T-helper 2 cell treated with Interferon-gamma antibody and Interleukin-4, amounts not matched to agents 5 μg/mL and 100 μg/mL, for 36 hours (primary cell): ENCODE measurements at regions not wholly inside any gene's neighbourhood (a gene's known extent, or its start where the extent isn't known, plus 50 kb on each side); places are given as distances from the start of the nearest gene placed in this dataset.
A peak's percentile ranks its signal among the peaks of the same experiment; 100 is the strongest.
"Not testable (repeated sequence)": the region's sequence is repeated elsewhere in the genome, so short reads cannot be mapped to it uniquely, and the experiment has no call there.

Experiments used
- DNase-seq: peaks from one replicate; pipeline ENCODE4 v3.0.0; 2021; ENCODE audit warnings: low spot score
- H3K27ac Mint-ChIP-seq: one replicate; pipeline ENCODE4 v1.8.0; 2021; ENCODE audit warnings: mild to moderate bottlenecking, mixed read lengths
- H3K27me3 Mint-ChIP-seq: one replicate; pipeline ENCODE4 v1.8.0; 2021; ENCODE audit warnings: low read depth, mixed read lengths
- H3K36me3 Mint-ChIP-seq: one replicate; pipeline ENCODE4 v1.8.0; 2021; ENCODE audit warnings: low read depth, mixed read lengths
- H3K4me1 Mint-ChIP-seq: one replicate; pipeline ENCODE4 v1.8.0; 2021; ENCODE audit warnings: low read depth, mixed read lengths
- H3K4me3 Mint-ChIP-seq: one replicate; pipeline ENCODE4 v1.8.0; 2022; ENCODE audit warnings: mild to moderate bottlenecking, moderate library complexity, mixed read lengths
- H3K9me3 Mint-ChIP-seq: one replicate; pipeline ENCODE4 v1.8.0; 2021; ENCODE audit warnings: mixed read lengths

DNA sequence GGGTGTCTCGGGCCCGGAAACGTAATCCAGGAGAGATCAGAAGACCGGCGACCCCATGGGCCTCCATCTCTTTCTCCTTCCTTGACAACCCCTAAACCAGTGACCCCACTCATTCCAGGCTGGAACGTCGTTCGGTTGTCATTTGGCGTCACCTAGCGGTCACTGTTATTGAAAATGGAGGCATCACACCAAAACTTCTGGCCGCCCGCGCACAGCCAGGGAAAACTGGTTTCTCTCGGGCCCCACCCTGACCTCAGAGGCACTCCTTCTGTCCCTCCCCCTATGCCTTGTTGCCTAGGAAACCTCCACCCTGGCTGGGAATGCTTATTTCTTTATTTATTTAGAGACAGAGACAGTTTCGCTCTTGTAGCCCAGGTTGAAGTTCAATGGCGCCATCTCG lies 2327.3 kb upstream of the TPTE start:
- not testable (repeated sequence) for H3K27ac Mint-ChIP-seq, H3K9me3 Mint-ChIP-seq, H3K4me1 Mint-ChIP-seq, H3K36me3 Mint-ChIP-seq, DNase-seq, H3K27me3 Mint-ChIP-seq, H3K4me3 Mint-ChIP-seq

DNA sequence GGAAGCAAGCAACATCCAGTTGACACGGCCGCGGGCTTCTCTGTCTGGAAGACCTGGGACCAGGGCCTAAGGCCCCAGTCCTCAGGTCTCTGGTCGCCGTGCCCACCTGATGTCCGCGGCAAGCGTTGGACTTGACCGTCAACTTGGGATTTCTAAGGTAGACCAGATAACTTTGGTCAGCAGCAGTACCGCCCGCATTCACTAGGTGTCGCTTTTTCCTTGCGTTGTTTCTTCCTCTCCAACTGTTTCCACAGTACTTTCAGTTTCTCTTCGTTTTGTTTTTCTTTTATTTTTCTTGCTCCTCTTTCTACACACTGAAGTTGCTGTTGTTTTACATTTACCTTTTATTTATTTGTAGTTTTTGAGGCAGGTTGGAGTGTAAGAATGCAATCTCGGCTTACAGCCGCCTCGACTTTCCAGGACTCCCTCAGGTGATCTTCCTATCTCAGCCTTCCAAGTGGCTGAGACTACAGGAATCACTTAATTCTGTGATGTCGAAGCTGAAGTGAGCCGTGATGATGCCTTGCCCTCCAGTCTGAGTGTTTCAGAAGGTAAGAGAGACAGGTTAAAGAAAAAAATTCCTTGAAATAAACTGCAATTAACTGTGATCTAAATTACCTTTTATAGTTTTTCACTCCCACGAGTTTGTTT lies 2323.9 kb upstream of the TPTE start:
- not testable (repeated sequence) for H3K4me1 Mint-ChIP-seq, H3K4me3 Mint-ChIP-seq, H3K9me3 Mint-ChIP-seq, H3K27me3 Mint-ChIP-seq, H3K27ac Mint-ChIP-seq, H3K36me3 Mint-ChIP-seq, DNase-seq

DNA sequence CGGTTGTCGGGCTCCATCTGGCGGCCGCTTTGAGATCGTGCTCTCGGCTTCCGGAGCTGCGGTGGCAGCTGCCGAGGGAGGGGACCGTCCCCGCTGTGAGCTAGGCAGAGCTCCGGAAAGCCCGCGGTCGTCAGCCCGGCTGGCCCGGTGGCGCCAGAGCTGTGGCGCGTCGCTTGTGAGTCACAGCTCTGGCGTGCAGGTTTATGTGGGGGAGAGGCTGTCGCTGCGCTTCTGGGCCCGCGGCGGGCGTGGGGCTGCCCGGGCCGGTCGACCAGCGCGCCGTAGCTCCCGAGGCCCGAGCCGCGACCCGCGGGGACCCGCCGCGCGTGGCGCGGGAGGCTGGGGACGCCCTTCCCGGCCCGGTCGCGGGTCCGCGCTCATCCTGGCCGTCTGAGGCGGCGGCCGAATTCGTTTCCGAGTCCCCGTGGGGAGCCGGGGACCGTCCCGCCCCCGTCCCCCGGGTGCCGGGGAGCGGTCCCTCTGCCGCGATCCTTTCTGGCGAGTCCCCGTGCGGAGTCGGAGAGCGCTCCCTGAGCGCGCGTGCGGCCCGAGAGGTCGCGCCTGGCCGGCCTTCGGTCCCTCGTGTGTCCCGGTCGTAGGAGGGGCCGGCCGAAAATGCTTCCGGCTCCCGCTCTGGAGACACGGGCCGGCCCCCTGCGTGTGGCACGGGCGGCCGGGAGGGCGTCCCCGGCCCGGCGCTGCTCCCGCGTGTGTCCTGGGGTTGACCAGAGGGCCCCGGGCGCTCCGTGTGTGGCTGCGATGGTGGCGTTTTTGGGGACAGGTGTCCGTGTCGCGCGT lies 2316.1 kb upstream of the TPTE start:
- not testable (repeated sequence) for H3K4me1 Mint-ChIP-seq, H3K27me3 Mint-ChIP-seq, H3K36me3 Mint-ChIP-seq, H3K4me3 Mint-ChIP-seq, H3K9me3 Mint-ChIP-seq, H3K27ac Mint-ChIP-seq, DNase-seq

DNA sequence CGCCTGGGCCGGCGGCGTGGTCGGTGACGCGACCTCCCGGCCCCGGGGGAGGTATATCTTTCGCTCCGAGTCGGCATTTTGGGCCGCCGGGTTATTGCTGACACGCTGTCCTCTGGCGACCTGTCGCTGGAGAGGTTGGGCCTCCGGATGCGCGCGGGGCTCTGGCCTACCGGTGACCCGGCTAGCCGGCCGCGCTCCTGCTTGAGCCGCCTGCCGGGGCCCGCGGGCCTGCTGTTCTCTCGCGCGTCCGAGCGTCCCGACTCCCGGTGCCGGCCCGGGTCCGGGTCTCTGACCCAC lies 2315.5 kb upstream of the TPTE start:
- H3K9me3 Mint-ChIP-seq, H3K4me3 Mint-ChIP-seq, H3K27me3 Mint-ChIP-seq, H3K36me3 Mint-ChIP-seq, H3K27ac Mint-ChIP-seq, DNase-seq, H3K4me1 Mint-ChIP-seq: not testable (repeated sequence)

DNA sequence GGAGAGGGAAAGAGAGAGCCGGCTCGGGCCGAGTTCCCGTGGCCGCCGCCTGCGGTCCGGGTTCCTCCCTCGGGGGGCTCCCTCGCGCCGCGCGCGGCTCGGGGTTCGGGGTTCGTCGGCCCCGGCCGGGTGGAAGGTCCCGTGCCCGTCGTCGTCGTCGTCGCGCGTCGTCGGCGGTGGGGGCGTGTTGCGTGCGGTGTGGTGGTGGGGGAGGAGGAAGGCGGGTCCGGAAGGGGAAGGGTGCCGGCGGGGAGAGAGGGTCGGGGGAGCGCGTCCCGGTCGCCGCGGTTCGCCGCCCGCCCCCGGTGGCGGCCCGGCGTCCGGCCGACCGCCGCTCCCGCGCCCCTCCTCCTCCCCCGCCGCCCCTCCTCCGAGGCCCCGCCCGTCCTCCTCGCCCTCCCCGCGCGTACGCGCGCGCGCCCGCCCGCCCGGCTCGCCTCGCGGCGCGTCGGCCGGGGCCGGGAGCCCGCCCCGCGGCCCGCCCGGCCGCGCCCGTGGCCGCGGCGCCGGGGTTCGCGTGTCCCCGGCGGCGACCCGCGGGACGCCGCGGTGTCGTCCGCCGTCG lies 2308.3 kb upstream of the TPTE start:
- not testable (repeated sequence) for H3K4me1 Mint-ChIP-seq, H3K9me3 Mint-ChIP-seq, H3K27ac Mint-ChIP-seq, H3K27me3 Mint-ChIP-seq, H3K36me3 Mint-ChIP-seq, H3K4me3 Mint-ChIP-seq
- peak; percentile 87 for DNase-seq

DNA sequence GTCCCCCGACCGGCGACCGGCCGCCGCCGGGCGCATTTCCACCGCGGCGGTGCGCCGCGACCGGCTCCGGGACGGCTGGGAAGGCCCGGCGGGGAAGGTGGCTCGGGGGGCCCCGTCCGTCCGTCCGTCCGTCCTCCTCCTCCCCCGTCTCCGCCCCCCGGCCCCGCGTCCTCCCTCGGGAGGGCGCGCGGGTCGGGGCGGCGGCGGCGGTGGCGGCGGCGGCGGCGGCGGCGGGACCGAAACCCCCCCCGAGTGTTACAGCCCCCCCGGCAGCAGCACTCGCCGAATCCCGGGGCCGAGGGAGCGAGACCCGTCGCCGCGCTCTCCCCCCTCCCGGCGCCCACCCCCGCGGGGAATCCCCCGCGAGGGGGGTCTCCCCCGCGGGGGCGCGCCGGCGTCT lies 2306.8 kb upstream of the TPTE start:
- not testable (repeated sequence) for H3K27ac Mint-ChIP-seq, H3K27me3 Mint-ChIP-seq, H3K9me3 Mint-ChIP-seq

DNA sequence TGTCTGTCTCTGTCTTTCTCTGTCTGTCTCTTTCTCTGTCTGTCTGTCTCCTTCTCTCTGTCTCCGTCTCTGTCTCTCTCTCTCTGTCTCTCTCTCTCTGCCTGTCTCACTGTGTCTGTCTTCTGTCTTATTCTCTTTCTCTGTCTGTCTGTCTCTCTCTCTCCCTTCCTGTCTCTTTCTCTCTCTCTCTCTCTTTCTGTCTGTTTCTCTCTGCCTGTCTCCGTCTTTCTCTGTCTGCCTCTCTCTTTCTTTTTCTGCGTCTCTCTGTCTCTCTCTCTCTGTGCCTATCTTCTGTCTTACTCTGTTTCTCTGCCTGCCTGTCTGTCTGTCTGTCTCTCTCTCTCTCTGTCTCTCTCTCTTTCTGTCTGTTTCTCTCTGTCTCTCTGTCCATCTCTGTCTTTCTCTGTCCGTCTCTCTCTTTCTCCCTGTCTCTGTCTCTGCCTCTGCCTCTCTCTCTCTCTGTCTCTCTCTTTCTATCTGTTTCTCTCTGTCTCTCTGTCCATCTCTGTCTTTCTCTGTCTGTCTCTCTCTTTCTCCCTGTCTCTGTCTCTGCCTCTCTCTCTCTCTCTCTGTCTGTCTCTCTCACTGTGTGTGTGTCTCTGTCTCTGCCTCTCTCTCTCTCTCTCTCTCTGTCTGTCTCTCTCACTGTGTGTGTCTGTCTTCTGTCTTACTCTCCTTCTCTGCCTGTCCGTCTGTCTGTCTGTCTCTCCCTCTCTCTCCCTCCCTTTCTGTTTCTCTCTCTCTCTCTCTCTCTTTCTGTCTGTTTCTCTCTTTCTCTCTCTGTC lies 2291.8 kb upstream of the TPTE start:
- H3K36me3 Mint-ChIP-seq, H3K4me1 Mint-ChIP-seq, H3K27ac Mint-ChIP-seq, H3K9me3 Mint-ChIP-seq, DNase-seq, H3K27me3 Mint-ChIP-seq, H3K4me3 Mint-ChIP-seq: not testable (repeated sequence)

More for the DNA sequence above, 2306.8 kb upstream of the TPTE start:
- H3K4me1 Mint-ChIP-seq, H3K36me3 Mint-ChIP-seq, H3K4me3 Mint-ChIP-seq, DNase-seq: not testable (repeated sequence)

DNA sequence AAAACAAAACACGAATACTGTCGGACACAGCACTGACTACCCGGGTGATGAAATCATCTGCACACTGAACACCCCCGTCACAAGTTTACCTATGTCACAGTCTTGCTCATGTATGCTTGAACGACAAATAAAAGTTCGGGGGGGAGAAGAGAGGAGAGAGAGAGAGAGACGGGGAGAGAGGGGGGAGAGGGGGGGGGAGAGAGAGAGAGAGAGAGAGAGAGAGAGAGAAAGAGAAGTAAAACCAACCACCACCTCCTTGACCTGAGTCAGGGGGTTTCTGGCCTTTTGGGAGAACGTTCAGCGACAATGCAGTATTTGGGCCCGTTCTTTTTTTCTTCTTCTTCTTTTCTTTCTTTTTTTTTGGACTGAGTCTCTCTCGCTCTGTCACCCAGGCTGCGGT lies 2290.1 kb upstream of the TPTE start:
- H3K9me3 Mint-ChIP-seq, H3K36me3 Mint-ChIP-seq, H3K4me3 Mint-ChIP-seq, H3K27me3 Mint-ChIP-seq, DNase-seq, H3K27ac Mint-ChIP-seq, H3K4me1 Mint-ChIP-seq: not testable (repeated sequence)

DNA sequence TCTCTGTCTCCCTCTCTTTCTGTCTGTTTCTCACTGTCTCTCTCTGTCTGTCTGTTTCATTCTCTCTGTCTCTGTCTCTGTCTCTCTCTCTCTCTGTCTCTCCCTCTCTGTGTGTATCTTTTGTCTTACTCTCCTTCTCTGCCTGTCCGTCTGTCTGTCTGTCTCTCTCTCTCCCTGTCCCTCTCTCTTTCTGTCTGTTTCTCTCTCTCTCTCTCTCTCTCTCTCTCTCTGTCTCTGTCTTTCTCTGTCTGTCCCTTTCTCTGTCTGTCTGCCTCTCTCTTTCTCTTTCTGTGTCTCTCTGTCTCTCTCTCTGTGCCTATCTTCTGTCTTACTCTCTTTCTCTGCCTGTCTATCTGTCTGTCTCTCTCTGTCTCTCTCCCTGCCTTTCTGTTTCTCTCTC lies 2288.4 kb upstream of the TPTE start:
- not testable (repeated sequence) for H3K36me3 Mint-ChIP-seq, DNase-seq, H3K9me3 Mint-ChIP-seq, H3K27me3 Mint-ChIP-seq, H3K4me1 Mint-ChIP-seq, H3K4me3 Mint-ChIP-seq, H3K27ac Mint-ChIP-seq

DNA sequence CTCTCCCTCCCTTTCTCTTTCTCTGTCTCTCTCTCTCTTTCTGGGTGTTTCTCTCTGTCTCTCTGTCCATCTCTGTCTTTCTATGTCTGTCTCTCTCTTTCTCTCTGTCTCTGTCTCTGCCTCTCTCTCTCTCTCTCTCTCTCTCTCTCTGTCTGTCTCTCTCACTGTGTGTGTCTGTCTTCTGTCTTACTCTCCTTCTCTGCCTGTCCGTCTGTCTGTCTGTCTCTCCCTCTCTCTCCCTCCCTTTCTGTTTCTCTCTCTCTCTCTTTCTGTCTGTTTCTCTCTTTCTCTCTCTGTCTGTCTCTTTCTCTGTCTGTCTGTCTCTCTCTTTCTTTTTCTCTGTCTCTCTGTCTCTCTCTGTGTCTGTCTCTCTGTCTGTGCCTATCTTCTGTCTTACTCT lies 2287.3 kb upstream of the TPTE start:
- H3K27ac Mint-ChIP-seq, H3K27me3 Mint-ChIP-seq, H3K36me3 Mint-ChIP-seq, H3K4me3 Mint-ChIP-seq, H3K4me1 Mint-ChIP-seq, H3K9me3 Mint-ChIP-seq: not testable (repeated sequence)
- peak; percentile 8 for DNase-seq

DNA sequence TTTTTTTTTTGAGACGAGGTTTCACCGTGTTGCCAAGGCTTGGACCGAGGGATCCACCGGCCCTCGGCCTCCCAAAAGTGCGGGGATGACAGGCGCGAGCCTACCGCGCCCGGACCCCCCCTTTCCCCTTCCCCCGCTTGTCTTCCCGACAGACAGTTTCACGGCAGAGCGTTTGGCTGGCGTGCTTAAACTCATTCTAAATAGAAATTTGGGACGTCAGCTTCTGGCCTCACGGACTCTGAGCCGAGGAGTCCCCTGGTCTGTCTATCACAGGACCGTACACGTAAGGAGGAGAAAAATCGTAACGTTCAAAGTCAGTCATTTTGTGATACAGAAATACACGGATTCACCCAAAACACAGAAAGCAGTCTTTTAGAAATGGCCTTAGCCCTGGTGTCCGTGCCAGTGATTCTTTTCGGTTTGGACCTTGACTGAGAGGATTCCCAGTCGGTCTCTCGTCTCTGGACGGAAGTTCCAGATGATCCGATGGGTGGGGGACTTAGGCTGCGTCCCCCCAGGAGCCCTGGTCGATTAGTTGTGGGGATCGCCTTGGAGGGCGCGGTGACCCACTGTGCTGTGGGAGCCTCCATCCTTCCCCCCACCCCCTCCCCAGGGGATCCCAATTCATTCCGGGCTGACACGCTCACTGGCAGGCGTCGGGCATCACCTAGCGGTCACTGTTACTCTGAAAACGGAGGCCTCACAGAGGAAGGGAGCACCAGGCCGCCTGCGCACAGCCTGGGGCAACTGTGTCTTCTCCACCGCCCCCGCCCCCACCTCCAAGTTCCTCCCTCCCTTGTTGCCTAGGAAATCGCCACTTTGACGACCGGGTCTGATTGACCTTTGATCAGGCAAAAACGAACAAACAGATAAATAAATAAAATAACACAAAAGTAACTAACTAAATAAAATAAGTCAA lies 2276.4 kb upstream of the TPTE start:
- H3K9me3 Mint-ChIP-seq, H3K27ac Mint-ChIP-seq, DNase-seq, H3K4me1 Mint-ChIP-seq, H3K4me3 Mint-ChIP-seq, H3K36me3 Mint-ChIP-seq, H3K27me3 Mint-ChIP-seq: not testable (repeated sequence)

DNA sequence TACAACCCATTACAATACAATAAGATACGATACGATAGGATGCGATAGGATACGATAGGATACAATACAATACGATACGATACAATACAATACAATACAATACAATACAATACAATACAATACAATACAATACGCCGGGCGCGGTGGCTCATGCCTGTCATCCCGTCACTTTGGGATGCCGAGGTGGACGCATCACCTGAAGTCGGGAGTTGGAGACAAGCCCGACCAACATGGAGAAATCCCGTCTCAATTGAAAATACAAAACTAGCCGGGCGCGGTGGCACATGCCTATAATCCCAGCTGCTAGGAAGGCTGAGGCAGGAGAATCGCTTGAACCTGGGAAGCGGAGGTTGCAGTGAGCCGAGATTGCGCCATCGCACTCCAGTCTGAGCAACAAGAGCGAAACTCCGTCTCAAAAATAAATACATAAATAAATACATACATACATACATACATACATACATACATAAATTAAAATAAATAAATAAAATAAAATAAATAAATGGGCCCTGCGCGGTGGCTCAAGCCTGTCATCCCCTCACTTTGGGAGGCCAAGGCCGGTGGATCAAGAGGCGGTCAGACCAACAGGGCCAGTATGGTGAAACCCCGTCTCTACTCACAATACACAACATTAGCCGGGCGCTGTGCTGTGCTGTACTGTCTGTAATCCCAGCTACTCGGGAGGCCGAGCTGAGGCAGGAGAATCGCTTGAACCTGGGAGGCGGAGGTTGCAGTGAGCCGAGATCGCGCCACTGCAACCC lies 2275.6 kb upstream of the TPTE start:
- DNase-seq, H3K27ac Mint-ChIP-seq, H3K4me3 Mint-ChIP-seq, H3K36me3 Mint-ChIP-seq, H3K9me3 Mint-ChIP-seq, H3K4me1 Mint-ChIP-seq, H3K27me3 Mint-ChIP-seq: not testable (repeated sequence)

DNA sequence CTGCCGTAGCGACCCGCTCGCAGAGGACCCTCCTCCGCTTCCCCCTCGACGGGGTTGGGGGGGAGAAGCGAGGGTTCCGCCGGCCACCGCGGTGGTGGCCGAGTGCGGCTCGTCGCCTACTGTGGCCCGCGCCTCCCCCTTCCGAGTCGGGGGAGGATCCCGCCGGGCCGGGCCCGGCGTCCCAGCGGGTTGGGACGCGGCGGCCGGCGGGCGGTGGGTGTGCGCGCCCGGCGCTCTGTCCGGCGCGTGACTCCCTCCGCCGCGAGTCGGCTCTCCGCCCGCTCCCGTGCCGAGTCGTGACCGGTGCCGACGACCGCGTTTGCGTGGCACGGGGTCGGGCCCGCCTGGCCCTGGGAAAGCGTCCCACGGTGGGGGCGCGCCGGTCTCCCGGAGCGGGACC lies 2269.7 kb upstream of the TPTE start:
- not testable (repeated sequence) for H3K27ac Mint-ChIP-seq, H3K27me3 Mint-ChIP-seq, DNase-seq, H3K4me1 Mint-ChIP-seq, H3K4me3 Mint-ChIP-seq, H3K9me3 Mint-ChIP-seq, H3K36me3 Mint-ChIP-seq
